Hepatic stellate cell (primary cell): ENCODE measurements at regions not wholly inside any gene's neighbourhood (a gene's known extent, or its start where the extent isn't known, plus 50 kb on each side); places are given as distances from the start of the nearest gene placed in this dataset.

ENCODE experiments used
- DNase-seq: peaks from one replicate; pipeline ENCODE4 v3.0.0; 2011; ENCODE audit warnings: low spot score

GRCh38 chr1:213375002-213375401, 324.0 kb downstream of the RPS6KC1 start:
- DNase-seq, result no peak

- no peak for DNase-seq
These were observed 325.9 kb downstream of the RPS6KC1 start for GRCh38 chr1:213376862-213377372.

- DNase-seq, result no peak
These were observed 329.8 kb downstream of the RPS6KC1 start for GRCh38 chr1:213380865-213381264.

GRCh38 chr1:213381572-213382084, 330.6 kb downstream of the RPS6KC1 start:
- DNase-seq, result no peak

- DNase-seq, result no peak
These were observed 332.4 kb downstream of the RPS6KC1 start for GRCh38 chr1:213383465-213383864.

- DNase-seq, result no peak
These were observed 334.2 kb downstream of the RPS6KC1 start for GRCh38 chr1:213385201-213385600.

- no peak for DNase-seq
These were observed 334.8 kb downstream of the RPS6KC1 start for GRCh38 chr1:213385806-213386324.

GRCh38 chr1:213387380-213388015, 336.5 kb downstream of the RPS6KC1 start:
- DNase-seq, result no peak

- no peak for DNase-seq
These were observed 337.2 kb downstream of the RPS6KC1 start for GRCh38 chr1:213388199-213388598.

GRCh38 chr1:213389061-213389581, 338.1 kb downstream of the RPS6KC1 start:
- no peak for DNase-seq

- no peak for DNase-seq
These were observed 340.4 kb downstream of the RPS6KC1 start for GRCh38 chr1:213391445-213391844.

GRCh38 chr1:213393860-213394259, 342.8 kb downstream of the RPS6KC1 start:
- DNase-seq, result no peak

- DNase-seq, result no peak
These were observed 343.8 kb downstream of the RPS6KC1 start for GRCh38 chr1:213394837-213395236.

- no peak for DNase-seq
These were observed 346.6 kb downstream of the RPS6KC1 start for GRCh38 chr1:213397638-213398037.

- DNase-seq, result no peak
These were observed 348.7 kb downstream of the RPS6KC1 start for GRCh38 chr1:213399695-213400094.

- no peak for DNase-seq
These were observed 358.2 kb downstream of the RPS6KC1 start for GRCh38 chr1:213409208-213409631.

- no peak for DNase-seq
These were observed 358.9 kb downstream of the RPS6KC1 start for GRCh38 chr1:213409971-213410370.

GRCh38 chr1:213414346-213414745, 363.3 kb downstream of the RPS6KC1 start:
- no peak for DNase-seq

GRCh38 chr1:213414911-213415310, 363.9 kb downstream of the RPS6KC1 start:
- DNase-seq, result no peak

GRCh38 chr1:213415691-213416380, 364.8 kb downstream of the RPS6KC1 start:
- DNase-seq, result no peak

GRCh38 chr1:213416461-213417224, 365.6 kb downstream of the RPS6KC1 start:
- no peak for DNase-seq

- no peak for DNase-seq
These were observed 366.3 kb downstream of the RPS6KC1 start for GRCh38 chr1:213417225-213417820.
